Left lung (tissue), 4 donors: ENCODE measurements at regions not wholly inside any gene's neighbourhood (a gene's known extent, or its start where the extent isn't known, plus 50 kb on each side); places are given as distances from the start of the nearest gene placed in this dataset.

ENCODE experiments used
- ATAC-seq: fragments of 200-7000 bp; cut with Tn5 transposase; one replicate; pipeline ENCODE4 v1.9.1; 2020; ENCODE audit warnings: moderate library complexity
- DNase-seq, 4 donors: peaks; one replicate each; pipeline ENCODE4 v3.0.0-alpha.2; 2013 to 2020
- H3K27ac ChIP-seq, 2 donors: fragments of 200-600 bp; sonication (generic) in 1 of 2; one replicate each; pipeline versions ENCODE4 v1.5.0 to v1.8.0; 2020 to 2021
- H3K27me3 ChIP-seq, 2 donors: fragments of 200-600 bp; sonication (generic) in 1 of 2; one replicate each; pipeline versions ENCODE4 v1.5.0 to v1.8.0; 2020 to 2021
- H3K36me3 ChIP-seq, 2 donors: fragments of 200-600 bp; sonication (generic) in 1 of 2; one replicate each; pipeline versions ENCODE4 v1.5.0 to v1.8.0; 2020 to 2021
- H3K4me1 ChIP-seq, 2 donors: fragments of 200-600 bp; one replicate each; pipeline ENCODE4 v1.8.0; 2021
- H3K4me3 ChIP-seq, 2 donors: fragments of 200-600 bp; sonication (generic) in 1 of 2; one replicate each; pipeline versions ENCODE4 v1.5.0 to v1.8.0; 2020 to 2021; ENCODE audit warnings: mild to moderate bottlenecking in 1 of 2
- H3K9me3 ChIP-seq, 2 donors: fragments of 200-600 bp; sonication (generic) in 1 of 2; one replicate each; pipeline versions ENCODE4 v1.5.0 to v1.8.0; 2020 to 2021
- intact Hi-C, 2 donors: fragments of 100-400 bp; cut with DNase I; formaldehyde crosslinking; loops; one replicate each; pipeline versions ENCODE4 v1.11.2 to v1.14.2; 2022
- TF ChIP-seq, protein P1 (sequence below), 2 donors: fragments of 200-600 bp; sonication (generic) in 1 of 2; IDR thresholded peaks; one replicate each; pipeline versions ENCODE4 v1.5.0 to v1.8.0; 2021; ENCODE audit warnings: antibody characterized with exemption in 2 of 2
- donor health status: DM: no; HTN: yes; CAD: no.
- donor health status: DM: no; HTN: no; CAD: no.

DNA sequence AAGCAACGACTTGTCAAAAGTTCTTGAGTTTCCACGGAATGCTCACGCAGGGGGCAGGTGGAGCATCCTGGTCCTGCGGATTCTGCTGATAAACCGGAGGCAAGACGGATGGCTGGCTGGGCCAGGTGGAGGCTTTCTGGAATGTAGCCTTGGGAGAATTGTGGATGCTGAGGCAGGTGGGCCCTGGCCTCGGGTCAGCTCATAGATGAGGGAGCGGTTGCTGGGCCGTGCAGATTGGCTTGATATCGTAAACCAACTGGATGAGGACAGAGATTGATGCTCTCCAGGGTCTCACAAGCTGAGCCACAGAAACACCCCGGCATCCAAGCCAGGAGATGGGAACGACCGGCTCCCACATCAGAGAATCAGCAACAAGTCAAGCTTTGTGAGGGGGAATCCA is 50.0 kb upstream of the TFRC start:
- TF ChIP-seq, protein P1, sequence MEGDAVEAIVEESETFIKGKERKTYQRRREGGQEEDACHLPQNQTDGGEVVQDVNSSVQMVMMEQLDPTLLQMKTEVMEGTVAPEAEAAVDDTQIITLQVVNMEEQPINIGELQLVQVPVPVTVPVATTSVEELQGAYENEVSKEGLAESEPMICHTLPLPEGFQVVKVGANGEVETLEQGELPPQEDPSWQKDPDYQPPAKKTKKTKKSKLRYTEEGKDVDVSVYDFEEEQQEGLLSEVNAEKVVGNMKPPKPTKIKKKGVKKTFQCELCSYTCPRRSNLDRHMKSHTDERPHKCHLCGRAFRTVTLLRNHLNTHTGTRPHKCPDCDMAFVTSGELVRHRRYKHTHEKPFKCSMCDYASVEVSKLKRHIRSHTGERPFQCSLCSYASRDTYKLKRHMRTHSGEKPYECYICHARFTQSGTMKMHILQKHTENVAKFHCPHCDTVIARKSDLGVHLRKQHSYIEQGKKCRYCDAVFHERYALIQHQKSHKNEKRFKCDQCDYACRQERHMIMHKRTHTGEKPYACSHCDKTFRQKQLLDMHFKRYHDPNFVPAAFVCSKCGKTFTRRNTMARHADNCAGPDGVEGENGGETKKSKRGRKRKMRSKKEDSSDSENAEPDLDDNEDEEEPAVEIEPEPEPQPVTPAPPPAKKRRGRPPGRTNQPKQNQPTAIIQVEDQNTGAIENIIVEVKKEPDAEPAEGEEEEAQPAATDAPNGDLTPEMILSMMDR (IDR thresholded peaks at IDR 0.05) = no peak
- H3K36me3 ChIP-seq = no peaks in the 10 kb centered on the region
- no peaks in the 10 kb centered on the region for H3K9me3 ChIP-seq
- no peak overlapping the region for H3K27ac ChIP-seq
- intact Hi-C loops = no loop called here
- DNase-seq = peak in 1 of 4 donors; percentile 36
- ATAC-seq = no peak
- H3K4me1 ChIP-seq = peaks cover 3 to 6% of the 10 kb centered on the region in 2 donors
- H3K27me3 ChIP-seq = no peaks in the 10 kb centered on the region
- H3K4me3 ChIP-seq = no peak overlapping the region
